ENCODE measurements at regions not wholly inside any gene's neighbourhood (a gene's known extent, or its start where the extent isn't known, plus 50 kb on each side); places are given as distances from the start of the nearest gene placed in this dataset.

DNA sequence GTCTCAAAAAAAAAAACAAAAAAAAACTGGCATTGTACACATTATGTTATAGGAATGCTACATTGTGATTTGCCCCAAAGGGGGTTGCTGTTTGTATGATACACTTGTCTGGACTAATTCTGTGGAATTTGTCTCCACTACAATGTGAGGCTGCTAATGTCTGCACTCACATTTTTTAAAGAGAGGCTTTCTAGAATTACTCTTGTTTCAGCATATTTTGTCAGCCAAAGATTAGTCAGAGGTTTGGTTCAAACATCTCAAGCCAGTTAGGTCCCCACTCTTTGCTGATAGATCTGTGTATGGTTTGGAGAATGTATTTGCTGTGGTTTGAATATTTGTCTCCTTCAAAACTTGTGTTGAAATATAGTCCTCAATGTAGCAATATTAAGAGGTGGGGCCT lies 59.3 kb upstream of the ZNF169 start:
- TF ChIP-seq POLR2AphosphoS5 (IDR thresholded peaks at IDR 0.05; ENCODE audit: borderline replicate concordance, low read depth, low read length) (no peak), EZH2 (IDR thresholded peaks at IDR 0.05) (no peak), FOXP2 (optimal IDR thresholded peaks at IDR 0.05; ENCODE audit: control extremely low read depth, extremely low read length, insufficient read depth) (no peak)
